ENCODE measurements at regions not wholly inside any gene's neighbourhood (a gene's known extent, or its start where the extent isn't known, plus 50 kb on each side); places are given as distances from the start of the nearest gene placed in this dataset.

- TF ChIP-seq CTCF (IDR thresholded peaks at IDR 0.05) = peak; percentile 46 to 75 (median 54)
- no peak for TF ChIP-seq POLR2A (IDR thresholded peaks at IDR 0.05)
Measured at GRCh38 chr17:14737984-14738651, 437.2 kb downstream of the HS3ST3B1 start.

All from right lobe of liver (tissue), 4 donors.